ENCODE measurements at regions not wholly inside any gene's neighbourhood (a gene's known extent, or its start where the extent isn't known, plus 50 kb on each side); places are given as distances from the start of the nearest gene placed in this dataset.

DNA sequence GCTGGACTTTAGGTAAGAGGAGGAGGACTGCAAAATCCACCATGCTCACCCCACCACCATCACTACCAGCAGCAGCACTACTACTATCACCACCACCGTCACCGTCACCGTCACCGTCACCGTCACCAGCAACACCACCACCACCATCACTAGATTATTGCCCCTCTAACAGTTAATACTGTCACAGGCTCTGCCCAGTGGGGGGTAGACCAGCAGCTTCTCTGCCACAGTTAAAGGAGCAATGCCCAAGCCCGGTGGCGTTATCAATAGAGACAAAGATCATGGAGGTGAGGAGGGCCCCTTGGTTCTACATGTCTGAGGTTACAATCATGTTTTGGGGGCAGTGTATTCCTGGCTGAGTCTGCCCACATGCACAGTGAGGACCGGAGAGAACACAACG lies 184.4 kb upstream of the DYNLRB2 start:
- DNase-seq (ENCODE audit: low read depth in 2 of 2) = no peak

- DNase-seq (ENCODE audit: low read depth in 2 of 2) = no peak
Measured at GRCh38 chr16:80355335-80355734, 185.5 kb upstream of the DYNLRB2 start.

- DNase-seq (ENCODE audit: low read depth in 2 of 2) = no peak
Measured at GRCh38 chr16:80350061-80350460, 190.7 kb upstream of the DYNLRB2 start.

DNA sequence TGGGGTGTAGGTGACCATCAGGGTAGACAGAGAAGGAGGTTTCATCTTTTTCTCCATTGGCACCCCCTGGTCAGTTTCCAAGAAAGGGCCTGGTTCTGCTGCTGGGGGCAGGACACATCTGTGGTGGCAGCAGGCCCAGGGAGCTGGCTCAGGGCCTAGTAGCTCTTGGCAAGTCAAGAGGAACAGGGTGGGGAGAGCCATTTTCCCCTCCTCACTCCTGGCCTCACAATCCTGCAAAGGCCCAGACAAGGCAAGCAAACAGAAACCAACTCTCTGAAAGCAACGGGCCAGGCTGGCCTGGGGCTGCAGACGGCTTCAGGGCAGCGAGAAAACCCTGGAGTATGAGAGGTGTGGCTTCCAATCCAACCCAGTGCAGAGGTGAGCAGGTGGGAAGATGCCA lies 192.9 kb upstream of the DYNLRB2 start:
- no peak for DNase-seq (ENCODE audit: low read depth in 2 of 2)

DNA sequence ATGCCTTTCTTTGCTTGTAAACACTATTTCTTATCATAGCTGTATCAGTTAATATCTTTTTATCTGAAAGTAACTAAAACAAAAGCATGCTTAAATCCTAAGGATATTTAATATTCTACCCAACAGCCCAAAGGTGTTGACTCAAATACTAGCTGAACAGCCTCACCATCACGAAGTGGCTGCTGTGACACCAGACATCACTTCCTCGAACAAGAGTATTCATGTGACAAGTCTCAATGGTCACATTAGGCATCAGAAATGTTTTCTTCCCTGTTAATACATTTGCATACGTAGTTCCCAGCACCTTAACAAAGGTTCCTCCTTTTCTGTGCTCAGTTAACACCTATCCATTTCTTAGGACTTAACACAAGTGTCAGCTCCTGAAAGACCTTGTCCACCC lies 193.8 kb upstream of the DYNLRB2 start:
- DNase-seq (ENCODE audit: low read depth in 2 of 2) = no peak

DNA sequence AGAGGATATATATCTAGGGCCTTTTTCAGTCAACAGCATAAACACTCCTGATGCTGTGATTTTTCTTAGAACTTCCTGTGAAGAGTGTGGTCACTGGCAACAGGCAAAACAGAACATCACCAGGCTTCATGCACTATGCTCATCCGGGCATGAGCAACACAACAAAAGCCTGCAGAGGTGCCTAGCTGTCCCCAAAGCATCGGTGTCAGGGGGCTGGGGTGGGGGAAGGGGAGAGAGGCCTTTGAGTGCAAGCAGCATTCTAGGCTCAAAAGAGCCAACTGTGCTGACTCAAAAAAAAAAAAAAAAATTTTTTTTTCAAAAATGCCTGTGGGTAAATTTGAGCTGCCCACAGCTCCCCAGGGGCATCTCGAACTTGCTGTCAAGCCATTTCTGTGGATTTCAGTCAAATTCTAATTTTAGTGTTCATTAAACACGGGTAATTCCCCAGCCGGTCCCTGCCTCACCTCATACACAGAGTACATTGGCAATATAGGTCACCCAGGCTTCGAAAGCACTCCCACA lies 194.6 kb upstream of the DYNLRB2 start:
- DNase-seq (ENCODE audit: low read depth in 2 of 2) = no peak

- no peak for DNase-seq (ENCODE audit: low read depth in 2 of 2)
Measured at GRCh38 chr16:80345701-80346100, 195.1 kb upstream of the DYNLRB2 start.

GRCh38 chr16:80344570-80344969 lies 196.2 kb upstream of the DYNLRB2 start:
- no peak for DNase-seq (ENCODE audit: low read depth in 2 of 2)

- no peak for DNase-seq (ENCODE audit: low read depth in 2 of 2)
Measured at GRCh38 chr16:80341263-80341662, 199.5 kb upstream of the DYNLRB2 start.

DNA sequence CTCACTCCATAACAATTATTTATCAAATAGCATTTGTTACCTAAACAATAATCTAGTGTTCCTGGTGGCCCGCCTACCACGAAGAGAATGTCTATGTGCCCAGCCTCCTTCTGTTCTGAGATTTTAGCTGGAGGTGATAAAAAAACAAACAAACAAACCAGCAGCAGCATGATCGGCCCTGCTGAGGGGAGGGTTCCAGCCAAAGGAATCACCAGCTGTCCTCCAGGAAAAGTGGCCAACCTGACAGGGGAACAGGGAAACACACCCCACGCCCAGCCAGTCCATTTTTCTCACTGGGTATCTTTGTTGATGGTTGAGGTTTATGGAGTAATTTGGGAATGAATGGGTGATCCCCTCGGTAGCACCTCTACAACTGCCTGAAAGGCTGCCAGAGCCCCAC lies 203.0 kb upstream of the DYNLRB2 start:
- DNase-seq (ENCODE audit: low read depth in 2 of 2) = no peak

DNA sequence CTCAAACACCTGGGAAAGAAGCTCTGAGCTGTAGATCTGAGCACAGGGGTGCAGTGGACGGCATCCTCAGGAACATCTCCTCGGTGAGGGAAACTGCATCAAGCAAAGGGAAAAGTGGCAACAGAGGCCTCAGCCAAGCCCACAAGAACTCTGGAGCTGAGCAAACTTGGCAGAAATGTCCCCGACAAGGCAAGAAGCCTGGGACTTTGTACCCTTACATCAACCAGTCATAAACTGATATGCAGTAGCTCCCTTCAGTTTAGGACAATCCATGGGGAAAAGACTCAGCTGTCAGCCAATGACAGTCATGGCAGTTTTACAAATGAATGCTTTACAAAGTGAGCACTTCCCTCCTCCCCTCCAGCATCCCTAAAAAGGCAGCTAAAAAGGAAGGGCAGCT lies 210.0 kb upstream of the DYNLRB2 start:
- no peak for DNase-seq (ENCODE audit: low read depth in 2 of 2)

GRCh38 chr16:80330150-80330549 lies 210.6 kb upstream of the DYNLRB2 start:
- no peak for DNase-seq (ENCODE audit: low read depth in 2 of 2)

- no peak for DNase-seq (ENCODE audit: low read depth in 2 of 2)
Measured at GRCh38 chr16:80327740-80328139, 213.1 kb upstream of the DYNLRB2 start.

DNA sequence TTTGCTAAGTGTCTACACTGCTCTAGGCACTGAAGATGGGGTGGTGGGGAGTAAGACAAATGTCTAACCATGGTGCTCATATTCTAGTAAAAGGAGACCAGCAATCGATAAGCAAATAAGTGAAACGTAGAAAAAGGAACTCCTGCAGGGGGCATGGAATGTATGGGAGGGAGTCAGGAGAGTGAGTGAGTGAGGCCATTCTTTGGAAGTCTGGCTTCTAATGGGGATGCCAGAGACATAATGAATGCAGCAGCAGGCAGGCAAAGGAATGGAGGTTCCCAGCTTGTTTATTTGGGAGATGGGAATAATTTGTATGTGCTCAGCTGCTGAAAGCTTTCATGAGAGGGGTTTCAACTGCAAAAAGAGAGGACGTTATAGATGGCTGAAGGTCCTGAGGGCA lies 216.4 kb upstream of the DYNLRB2 start:
- DNase-seq (ENCODE audit: low read depth in 2 of 2) = no peak

DNA sequence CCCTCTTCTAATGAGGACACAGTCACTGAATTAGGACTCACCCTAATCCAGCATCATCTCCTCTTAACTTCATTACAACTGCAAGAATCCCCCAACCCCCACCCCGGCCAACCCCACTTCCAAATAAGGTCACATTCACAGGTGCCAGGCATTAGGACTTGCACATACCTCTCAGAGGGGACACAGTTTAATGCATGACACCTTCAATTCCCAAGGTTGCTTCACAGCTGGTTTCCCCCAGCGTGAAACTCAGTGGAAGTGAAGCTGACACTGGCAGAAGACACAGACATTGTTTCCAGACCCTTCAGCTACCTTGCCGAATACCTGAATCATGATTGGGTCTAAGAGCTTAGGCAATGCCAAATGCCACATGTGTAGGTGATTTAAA lies 217.0 kb upstream of the DYNLRB2 start:
- DNase-seq (ENCODE audit: low read depth in 2 of 2) = no peak

DNA sequence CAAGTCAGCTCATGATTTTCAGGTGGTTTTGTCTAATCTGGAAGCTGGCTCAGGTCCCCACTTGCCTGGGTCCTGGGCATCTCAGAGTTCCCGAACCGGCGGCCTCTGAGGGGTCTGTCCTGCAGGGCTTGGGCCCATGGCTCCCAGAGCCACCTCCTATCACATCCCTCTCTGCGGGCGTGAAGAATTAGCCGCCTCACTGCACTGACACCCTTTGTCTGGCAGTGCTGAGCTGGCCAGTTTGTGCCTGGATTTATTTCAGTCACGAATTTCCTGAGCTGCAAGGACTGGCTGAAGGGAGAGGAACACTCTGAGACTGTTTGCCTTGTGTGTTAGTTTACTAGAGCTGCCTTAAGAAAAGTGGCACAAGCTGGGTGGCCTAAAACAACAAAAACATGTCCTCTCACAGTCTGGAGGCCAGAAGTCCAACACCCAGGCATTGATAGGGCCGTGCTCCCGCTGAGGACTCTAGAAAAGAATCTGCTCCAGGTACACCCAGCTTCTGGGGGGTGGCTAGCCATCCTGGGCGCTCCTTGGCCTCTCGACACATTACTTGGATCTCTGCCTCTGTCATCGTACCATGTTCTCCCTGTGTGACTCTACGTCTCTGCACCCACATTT lies 217.5 kb upstream of the DYNLRB2 start:
- DNase-seq (ENCODE audit: low read depth in 2 of 2) = no peak

GRCh38 chr16:80319181-80319580 lies 221.6 kb upstream of the DYNLRB2 start:
- no peak for DNase-seq (ENCODE audit: low read depth in 2 of 2)

DNA sequence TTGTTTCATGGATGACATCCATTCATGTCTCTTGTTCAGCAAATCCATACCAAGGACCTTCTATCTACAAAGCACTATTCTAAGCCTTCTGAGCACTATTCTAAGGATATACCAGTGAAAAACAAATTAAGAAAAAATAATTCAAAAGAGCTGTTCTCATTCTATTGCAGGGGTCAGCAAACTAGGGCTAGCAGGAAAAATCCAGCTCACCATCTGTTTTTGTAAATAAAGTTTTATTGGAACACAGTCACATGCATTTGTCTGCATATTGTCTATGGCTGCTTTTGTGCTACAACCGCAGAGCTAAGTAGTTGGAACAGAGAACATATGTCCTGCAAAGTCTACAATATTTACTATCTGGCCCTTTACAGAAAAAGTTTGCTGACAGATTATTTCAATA lies 222.7 kb upstream of the DYNLRB2 start:
- DNase-seq (ENCODE audit: low read depth in 2 of 2) = no peak

GRCh38 chr16:80317599-80318037 lies 223.2 kb upstream of the DYNLRB2 start:
- peak in 1 of 2 donors; percentile 0 for DNase-seq (ENCODE audit: low read depth in 2 of 2)

DNA sequence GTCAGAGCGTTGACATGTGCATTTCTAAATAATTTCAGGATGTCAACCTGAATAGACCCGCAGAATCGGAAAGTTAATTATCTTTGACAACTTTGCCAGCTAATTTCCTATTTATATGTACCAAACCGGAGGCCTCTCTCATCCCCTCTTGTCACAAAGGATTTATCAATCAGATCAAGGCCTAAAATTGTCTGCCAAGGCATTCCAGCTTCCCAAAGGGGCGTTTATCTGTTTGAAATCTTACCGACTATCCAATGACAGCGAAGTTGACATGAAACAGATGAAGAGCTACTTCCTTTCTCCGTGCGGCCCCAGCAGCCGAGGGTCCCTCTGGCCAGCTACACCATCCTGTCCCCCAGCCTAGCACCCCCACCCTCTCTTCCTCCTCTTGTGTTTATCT lies 223.7 kb upstream of the DYNLRB2 start:
- no peak for DNase-seq (ENCODE audit: low read depth in 2 of 2)

DNA sequence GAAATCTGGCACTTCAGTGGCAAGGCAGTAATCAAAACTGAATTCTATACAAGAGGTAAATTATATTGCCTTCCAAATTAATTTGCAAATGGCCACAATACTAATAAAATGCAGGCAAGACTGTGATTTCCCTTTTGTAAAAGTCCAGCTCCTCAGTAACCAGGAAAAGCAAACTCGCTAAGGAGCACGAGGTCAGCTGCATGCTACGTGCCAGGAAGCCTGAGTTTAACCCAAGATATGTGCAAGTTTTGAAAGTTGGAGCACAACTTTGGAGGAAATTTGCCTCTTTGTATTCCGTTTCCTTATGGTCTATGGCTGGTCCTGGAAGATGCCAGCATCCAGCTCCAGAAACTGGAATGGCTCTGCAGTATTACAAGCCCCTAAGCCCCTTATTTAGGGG lies 226.8 kb upstream of the DYNLRB2 start:
- DNase-seq (ENCODE audit: low read depth in 2 of 2) = no peak

DNA sequence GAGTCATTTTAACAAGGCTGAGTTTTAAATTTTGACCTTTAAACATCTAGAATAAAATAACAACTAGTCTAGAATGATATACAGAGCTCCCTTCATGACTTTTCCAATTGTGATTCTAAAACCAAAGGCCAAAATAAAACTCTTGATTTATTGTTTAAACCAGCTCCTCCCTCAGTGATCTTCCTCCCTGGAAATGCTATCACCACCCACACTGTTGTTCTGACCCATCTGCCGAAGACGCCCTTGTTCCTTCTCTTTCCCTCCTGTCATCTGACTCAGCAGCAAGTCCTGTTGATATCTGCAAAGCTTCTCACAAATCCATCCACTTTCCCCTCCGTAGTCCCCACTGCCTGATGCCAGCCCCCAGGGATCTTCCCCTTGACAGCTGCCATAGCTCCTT lies 231.6 kb upstream of the DYNLRB2 start:
- DNase-seq (ENCODE audit: low read depth in 2 of 2) = no peak

- no peak for DNase-seq (ENCODE audit: low read depth in 2 of 2)
Measured at GRCh38 chr16:80305410-80305809, 235.4 kb upstream of the DYNLRB2 start.

DNA sequence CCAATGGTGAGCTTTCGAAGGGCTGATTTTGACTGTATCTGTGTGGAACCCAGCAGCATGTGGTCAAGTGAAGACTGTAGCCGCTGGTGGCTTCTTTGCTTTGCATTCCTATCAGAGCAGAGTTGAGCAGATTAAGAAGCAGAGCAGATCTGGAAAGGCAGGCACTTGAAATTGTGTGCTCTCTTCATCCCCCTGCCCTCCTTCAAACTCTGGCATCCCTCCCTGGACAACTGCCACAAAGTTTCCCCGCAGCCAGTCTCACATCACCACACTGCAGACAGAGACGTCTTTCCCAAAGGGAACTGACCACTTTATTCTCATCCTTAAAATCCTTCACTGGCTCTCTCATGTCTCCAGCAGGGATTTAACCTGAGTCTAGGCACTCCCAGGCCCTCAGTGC lies 237.1 kb upstream of the DYNLRB2 start:
- no peak for DNase-seq (ENCODE audit: low read depth in 2 of 2)

All from stimulated activated CD4-positive, alpha-beta T cell treated with anti-CD3 and anti-CD28 coated beads, Interleukin-4, amount 100 ng/mL, for 48 hours (primary cell).